ENCODE measurements at regions not wholly inside any gene's neighbourhood (a gene's known extent, or its start where the extent isn't known, plus 50 kb on each side); places are given as distances from the start of the nearest gene placed in this dataset.

GRCh38 chr12:47558625-47559345 is 147.0 kb downstream of the RPAP3 start:
- no peak for DNase-seq

- no peak for DNase-seq
Observed at GRCh38 chr12:47557386-47557785, 148.4 kb downstream of the RPAP3 start.

- no peak for DNase-seq
Observed at GRCh38 chr12:47556261-47557030, 149.4 kb downstream of the RPAP3 start.

DNA sequence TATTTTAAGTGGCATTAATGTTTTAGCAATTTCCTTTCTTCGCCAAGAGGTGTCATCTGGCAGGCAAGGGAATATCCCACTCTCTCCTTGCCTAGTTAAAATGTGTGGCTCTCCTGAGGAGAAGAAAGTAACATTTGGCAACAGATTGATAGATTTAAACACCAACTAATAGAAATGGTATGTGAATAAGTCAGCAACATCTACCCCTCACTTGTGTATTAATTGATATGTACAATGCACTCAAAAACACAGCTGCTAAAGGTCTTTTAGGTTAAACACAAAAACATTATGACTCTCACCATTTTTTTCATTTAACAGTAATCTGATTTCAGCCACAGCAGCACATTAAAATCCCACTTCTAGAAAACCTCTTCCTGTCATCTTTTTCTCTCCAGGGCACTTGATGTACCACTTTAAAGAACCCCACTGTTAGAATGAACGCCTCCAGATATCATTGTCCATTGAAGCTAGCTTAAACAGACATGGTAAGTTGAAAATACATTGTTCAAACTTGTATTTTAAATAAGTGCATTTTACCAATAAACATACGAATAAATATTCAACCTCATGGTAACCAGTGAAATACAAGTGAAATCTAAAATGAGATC is 151.7 kb downstream of the RPAP3 start:
- no peak for DNase-seq

DNA sequence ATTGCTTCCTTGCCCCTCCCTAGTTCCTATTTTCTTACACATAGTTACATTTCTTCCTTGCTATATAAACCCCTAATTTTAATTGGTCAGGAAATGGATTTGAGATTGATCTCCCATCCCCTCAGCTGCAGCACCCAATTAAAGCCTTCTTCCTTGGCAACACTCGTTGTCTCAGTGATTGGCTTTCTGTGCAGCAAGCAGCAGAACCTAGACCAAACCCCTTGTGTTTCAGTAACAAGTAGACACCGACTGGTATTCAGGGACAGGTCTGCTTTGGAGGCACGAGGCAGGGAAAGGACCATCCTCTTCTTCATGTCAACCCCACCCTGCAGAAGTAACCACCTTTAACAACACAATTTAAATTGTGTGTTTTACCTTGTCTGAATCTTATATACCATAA is 152.6 kb downstream of the RPAP3 start:
- DNase-seq, result no peak

DNA sequence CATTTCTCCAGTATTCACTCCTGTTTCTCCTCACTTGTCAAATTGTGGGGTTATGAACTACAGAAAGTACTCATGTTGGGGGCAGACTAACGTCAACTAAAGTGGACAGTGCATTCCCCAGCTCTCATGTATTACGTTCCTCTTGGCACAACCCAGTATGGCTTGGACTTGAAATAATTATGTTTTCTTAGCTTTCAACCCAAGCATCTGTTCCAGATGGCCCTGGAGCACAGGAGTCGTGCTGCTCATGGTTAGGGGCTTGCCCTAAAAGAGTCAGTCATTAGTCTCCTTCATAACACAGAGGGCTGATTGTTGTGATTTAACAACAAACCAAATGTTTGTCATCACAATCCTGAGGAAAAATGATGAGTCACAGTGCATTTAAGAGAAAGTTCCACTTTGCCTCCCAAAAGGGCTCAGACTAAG is 154.4 kb downstream of the RPAP3 start:
- no peak for DNase-seq

- DNase-seq, result no peak
Observed at GRCh38 chr12:47549258-47549657, 156.6 kb downstream of the RPAP3 start.

DNA sequence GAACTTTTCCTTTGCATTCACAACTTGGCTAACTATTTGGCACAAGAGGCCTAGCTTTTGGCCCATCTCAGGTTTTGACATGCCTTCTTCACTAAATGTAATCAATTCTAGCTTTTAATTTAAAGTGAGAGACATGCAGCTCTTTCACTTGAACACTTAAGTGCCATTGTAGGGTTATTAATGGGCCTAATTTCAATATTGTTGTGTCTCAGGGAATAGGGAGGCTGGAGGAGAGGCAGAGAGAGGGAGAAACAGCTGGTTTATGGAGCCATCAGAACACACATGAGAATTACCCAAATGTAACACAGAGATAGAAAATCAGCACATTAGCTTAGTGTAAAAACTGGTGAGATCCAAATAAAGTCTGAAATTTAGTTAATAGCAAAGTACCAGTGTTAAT is 157.4 kb downstream of the RPAP3 start:
- no peak for DNase-seq

DNA sequence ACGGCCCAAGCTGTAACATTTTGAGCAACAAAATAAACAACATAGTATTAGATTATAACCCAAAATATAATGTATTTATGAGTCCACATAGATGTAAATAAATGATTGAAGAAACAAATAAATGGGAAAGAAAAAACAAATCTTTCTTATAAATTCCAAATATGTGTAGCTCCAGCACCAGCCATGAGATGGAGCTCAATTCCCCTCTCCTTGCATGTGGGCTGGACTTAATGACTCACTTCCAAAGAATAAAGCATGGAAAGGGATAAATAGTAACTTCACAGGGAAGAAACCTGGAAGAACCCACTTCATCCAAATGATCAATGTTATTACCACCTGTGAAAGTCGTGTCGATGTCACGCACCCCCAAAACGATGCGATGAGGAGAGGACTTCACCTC is 158.8 kb downstream of the RPAP3 start:
- DNase-seq, result no peak

GRCh38 chr12:47545938-47546609 is 159.8 kb downstream of the RPAP3 start:
- DNase-seq, result no peak

DNA sequence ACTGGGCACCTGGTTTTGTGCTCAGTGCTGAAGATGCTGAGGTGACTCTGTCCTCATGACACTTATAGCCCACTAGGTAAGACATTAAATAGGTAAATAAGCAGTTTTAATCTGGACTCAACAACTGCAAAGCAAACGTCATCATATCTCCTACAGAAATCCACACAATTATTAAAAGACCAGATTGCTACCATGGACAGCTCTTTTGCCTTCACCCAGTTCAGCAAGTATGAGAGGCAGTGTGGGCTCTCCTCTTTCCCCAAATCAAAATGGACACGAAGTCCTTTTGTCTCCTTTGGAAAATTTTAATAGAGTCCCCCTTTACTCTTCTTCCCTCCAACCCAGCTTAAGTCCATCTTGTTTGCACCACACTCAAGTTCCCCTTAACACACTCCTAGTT is 171.1 kb downstream of the RPAP3 start:
- no peak for DNase-seq

DNA sequence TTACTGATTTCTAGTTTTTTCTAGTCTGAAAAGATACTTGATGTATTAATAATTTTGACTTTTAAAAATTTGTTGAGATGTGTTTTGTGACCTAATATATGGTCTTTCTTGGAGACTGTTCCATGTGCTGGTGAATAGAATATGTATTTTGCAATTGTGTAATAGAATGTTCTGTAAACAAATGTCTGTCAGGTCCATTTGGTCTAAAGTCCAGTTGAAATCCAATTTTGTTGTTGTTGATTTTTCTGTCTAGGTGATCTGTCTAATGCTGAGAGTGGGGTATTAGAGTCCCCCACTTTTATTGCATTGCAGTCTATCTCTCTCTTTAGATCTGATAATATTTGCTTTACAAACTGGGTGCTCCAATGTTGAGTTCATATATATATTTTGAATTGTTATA is 175.8 kb downstream of the RPAP3 start:
- DNase-seq, result no peak

- no peak for DNase-seq
Observed at GRCh38 chr12:47527816-47528215, 178.0 kb downstream of the RPAP3 start.

DNA sequence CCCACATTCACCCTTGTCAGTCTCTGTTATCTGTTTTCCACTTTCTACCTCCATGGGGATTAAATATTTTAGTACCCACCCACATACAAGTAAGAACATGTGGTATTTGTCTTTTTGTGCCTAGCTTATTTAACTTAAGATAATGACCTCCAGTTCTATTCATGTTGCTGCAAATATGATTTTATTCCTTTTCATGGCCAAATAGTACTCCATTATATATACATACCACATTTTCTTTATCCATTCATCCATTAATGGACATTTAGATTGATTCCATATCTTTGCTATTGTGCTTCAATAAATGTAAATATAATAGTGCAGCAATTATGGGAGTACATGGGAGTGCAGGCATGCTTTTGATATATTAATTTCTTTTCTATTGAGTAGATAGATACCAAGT is 185.8 kb downstream of the RPAP3 start:
- DNase-seq, result no peak

GRCh38 chr12:47517122-47517521 is 188.7 kb downstream of the RPAP3 start:
- no peak for DNase-seq

- DNase-seq, result no peak
Observed at GRCh38 chr12:47509398-47509851, 196.4 kb downstream of the RPAP3 start.

DNA sequence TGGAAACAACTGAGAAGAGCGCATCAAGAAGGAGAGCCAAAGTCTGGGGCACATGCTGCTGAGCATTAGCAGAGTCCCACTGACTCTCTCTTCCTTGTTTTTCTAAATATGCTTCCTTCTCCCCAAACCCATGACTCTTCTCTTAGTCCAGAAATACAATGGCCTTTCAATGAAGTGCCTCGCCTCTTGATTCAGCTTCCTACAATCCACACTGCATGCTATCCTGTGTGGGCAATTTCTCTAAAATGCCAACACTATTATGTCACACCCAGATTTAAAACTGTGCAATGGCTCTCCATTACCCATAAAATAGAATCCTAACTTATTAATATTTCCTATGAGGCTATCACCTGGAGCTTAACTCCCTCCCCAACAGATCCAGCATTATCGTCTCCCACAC is 198.6 kb downstream of the RPAP3 start:
- no peak for DNase-seq

DNA sequence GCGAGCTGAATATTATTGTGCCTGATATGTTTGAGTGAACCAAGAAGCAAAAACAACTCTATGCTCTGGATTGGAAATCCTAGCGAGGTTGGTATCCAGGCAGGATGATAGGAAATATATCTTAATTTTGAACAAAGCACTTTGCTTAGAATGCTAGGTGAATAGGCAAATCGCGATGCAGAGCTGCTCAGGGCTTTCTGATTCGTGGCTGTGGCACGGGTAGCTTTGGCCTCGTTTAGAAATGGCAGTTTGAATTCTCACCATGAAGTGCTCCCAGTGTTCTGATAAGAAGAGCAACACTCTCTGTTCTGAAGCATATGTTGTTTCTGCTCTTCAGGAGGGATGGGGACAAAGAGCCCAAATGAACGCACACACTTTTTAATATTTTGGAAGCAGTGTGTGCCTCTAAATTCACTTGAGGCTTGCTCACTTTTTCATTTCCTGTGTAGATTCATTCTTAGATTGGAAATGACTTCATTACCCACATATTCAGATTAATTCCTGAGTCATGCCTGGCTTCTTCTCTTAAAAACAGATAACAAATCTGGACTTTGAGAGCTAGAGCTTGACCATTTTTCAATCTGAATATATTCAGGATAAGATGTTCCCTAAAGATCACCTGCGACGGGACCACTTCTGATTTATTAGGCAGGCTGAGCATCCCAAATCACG is 200.9 kb downstream of the RPAP3 start:
- DNase-seq, result no peak

DNA sequence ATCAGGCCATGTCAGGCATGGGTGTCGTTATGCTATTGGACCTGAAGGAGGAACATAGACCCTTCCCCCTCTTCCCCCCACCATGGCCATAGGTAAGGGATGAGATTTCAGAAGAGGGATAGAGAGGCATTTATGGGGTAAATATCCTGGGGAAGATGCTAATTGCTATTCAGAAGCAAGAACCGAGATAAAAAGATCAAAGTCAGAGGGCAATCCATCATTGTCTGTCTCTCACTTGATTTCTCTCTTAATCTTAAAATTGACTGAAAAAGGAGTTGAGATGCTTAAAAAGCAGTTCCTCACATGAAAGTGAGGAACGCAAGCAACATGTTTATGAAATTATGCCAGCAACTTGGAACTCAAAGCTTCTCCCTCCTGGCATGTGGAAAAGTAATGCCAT is 212.0 kb downstream of the RPAP3 start:
- DNase-seq, result no peak

DNA sequence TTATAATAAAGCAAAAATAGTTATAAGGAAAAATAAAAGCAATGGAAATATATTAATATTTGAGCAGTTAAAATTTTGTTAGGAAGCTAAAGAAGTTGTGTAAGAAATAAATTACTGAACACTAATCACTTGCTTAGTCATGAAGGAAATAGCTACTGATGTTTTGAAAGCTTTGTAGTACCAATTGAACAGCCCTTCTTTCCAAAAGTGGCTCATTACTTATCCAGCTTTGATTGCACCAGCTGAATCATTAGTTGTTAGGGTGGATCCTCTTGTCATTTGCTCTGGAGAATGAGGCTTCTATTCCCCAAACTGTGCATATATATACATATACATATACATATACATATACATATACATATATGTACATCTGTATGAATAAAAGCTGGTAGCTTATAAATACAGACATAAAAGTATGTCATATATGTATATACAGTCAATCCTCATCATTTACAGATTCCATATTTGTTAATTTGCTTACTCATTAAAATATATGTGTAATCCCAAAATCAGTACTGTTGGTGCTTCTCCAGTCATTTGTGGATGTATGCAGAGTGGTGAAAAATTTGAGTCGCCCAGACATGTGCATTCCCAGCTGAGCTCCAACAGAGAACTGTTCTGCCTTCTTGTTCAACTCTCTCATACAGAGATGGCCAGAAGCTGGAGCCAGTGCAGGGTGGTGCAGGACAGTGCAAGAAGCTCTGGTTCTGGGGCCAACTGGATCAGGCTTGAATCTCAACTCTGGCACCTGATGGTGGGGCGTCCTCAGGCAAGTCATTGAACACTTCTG is 214.1 kb downstream of the RPAP3 start:
- DNase-seq, result no peak

GRCh38 chr12:47488888-47489287 is 216.9 kb downstream of the RPAP3 start:
- DNase-seq, result no peak

DNA sequence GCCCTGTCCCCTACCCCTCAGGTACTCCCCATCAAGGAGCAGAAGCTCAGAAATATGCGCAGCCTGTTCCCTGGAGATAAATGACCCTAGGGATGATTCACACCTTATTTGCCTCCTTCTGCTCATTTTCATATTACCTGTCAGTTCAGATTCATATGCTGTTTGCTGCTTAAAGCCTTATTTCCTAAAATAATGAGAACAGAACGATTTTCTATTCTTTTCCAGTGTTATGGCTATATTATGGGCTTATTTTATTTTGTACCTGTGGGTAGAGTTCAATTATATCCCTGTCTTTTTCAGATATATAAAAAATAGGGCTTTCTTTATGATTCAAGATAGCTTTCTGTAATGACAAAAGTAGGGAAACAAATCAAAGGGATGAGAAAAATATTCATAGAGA is 224.8 kb downstream of the RPAP3 start:
- DNase-seq, result no peak

All from T-helper 9 cell (primary cell).